H1 (cell line): ENCODE measurements at regions not wholly inside any gene's neighbourhood (a gene's known extent, or its start where the extent isn't known, plus 50 kb on each side); places are given as distances from the start of the nearest gene placed in this dataset.

Experiments
- CTCF ChIP-seq, 3 experiments: IDR thresholded peaks; 1 replicate in 2 of 3; 2 replicates in 1 of 3; pipeline versions ENCODE4 v1.5.1 to v1.6.1; 2011; ENCODE audit warnings: low read length in 3 of 3, mild to moderate bottlenecking in 3 of 3, inconsistent platforms in 2 of 3, low read depth in 1 of 3, moderate library complexity in 1 of 3; ENCODE audit not compliant: insufficient read depth in 1 of 3; ENCODE audit errors: control extremely low read depth in 1 of 3
- HDAC6 ChIP-seq: IDR thresholded peaks from one replicate; pipeline ENCODE4 v1.7.1; 2012; ENCODE audit warnings: low read depth, mild to moderate bottlenecking, inconsistent platforms, low read length, moderate library complexity
- POLR2A ChIP-seq, 2 experiments: IDR thresholded peaks; 1 replicate in 1 of 2; 2 replicates in 1 of 2; pipeline ENCODE4 v1.6.1; 2011; ENCODE audit warnings: low read depth in 2 of 2, low read length in 2 of 2, mild to moderate bottlenecking in 2 of 2; ENCODE audit errors: control extremely low read depth in 1 of 2
- RAD21 ChIP-seq, 2 experiments: IDR thresholded peaks in 1 of 2; conservative IDR thresholded peaks in 1 of 2; 2 replicates each; pipeline ENCODE4 v1.6.1; 2011; ENCODE audit warnings: low read depth in 2 of 2, low read length in 2 of 2, improper control_type of control experiment in 1 of 2, inconsistent platforms in 1 of 2, mild to moderate bottlenecking in 1 of 2, moderate library complexity in 1 of 2
- SRF ChIP-seq: IDR thresholded peaks from 2 replicates; pipeline ENCODE4 v1.6.1; 2011; ENCODE audit warnings: mild to moderate bottlenecking, low read depth, low read length, moderate library complexity

DNA sequence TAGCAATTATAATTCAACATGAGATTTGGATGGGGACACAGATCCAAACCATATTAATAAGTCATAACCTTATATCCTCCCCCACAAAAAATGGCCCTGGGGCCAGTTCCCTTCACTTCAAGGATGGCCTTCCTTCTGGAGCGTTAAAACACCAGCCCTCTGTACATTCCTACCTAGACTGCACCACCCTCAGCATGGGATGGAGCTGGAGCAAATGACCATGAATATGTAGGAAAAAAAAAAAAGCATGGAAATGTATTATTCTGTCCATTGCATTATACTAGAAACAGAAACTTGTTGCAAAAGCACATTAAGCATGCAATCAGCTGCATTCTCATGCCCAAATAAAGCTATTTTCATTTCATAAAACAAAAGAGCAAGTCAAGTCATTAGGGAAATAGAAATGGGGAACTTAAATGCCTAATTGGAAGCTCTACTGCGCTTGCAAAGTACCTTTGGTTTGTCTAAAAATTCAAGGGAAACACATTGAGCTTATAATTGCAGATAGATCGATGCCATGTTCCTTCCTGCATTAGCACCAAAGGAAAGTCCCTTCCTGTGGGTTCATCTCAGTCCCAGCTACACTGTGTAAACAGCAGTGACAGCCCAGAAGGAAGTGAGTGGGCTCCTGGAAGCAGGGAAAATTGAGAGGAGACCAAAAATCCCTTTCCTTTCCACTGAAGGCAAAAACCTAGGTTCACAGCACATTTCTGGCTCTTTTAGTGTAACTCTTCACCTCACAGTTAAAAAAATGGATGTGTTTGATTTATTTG, 252.0 kb upstream of the KLHL29 start:
- TF ChIP-seq CTCF (IDR thresholded peaks at IDR 0.05; ENCODE audit: control extremely low read depth in 1 of 3, insufficient read depth in 1 of 3, low read depth in 1 of 3, low read length in 3 of 3) (no peak), SRF (no peak), POLR2A (IDR thresholded peaks at IDR 0.05; ENCODE audit: control extremely low read depth in 1 of 2, low read depth in 2 of 2, low read length in 2 of 2) (no peak), RAD21 (IDR thresholded peaks at IDR 0.05 in 1 of 2, conservative IDR thresholded peaks at IDR 0.05 in 1 of 2; ENCODE audit: low read depth in 2 of 2, low read length in 2 of 2) (no peak), HDAC6 (no peak)
